ENCODE measurements at regions not wholly inside any gene's neighbourhood (a gene's known extent, or its start where the extent isn't known, plus 50 kb on each side); places are given as distances from the start of the nearest gene placed in this dataset.

GRCh38 chr1:58921342-58921741, 137.5 kb upstream of the JUN start:
- H3K4me1 Mint-ChIP-seq (ENCODE audit: low read depth), result peaks cover 13% of the 10 kb centered on the region
- H3K27me3 Mint-ChIP-seq (ENCODE audit: insufficient read depth), result peaks cover 4% of the 10 kb centered on the region
- no peak overlapping the region for H3K4me3 Mint-ChIP-seq
- H3K27ac Mint-ChIP-seq, result no peak overlapping the region
- no peak for DNase-seq
- no peaks in the 10 kb centered on the region; the same call in 1 of the 2 replicates for H3K9me3 Mint-ChIP-seq
- no peaks in the 10 kb centered on the region; the same call in 1 of the 2 replicates for H3K36me3 Mint-ChIP-seq (ENCODE audit: low read depth)
- TF ChIP-seq, protein P1, sequence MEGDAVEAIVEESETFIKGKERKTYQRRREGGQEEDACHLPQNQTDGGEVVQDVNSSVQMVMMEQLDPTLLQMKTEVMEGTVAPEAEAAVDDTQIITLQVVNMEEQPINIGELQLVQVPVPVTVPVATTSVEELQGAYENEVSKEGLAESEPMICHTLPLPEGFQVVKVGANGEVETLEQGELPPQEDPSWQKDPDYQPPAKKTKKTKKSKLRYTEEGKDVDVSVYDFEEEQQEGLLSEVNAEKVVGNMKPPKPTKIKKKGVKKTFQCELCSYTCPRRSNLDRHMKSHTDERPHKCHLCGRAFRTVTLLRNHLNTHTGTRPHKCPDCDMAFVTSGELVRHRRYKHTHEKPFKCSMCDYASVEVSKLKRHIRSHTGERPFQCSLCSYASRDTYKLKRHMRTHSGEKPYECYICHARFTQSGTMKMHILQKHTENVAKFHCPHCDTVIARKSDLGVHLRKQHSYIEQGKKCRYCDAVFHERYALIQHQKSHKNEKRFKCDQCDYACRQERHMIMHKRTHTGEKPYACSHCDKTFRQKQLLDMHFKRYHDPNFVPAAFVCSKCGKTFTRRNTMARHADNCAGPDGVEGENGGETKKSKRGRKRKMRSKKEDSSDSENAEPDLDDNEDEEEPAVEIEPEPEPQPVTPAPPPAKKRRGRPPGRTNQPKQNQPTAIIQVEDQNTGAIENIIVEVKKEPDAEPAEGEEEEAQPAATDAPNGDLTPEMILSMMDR (IDR thresholded peaks at IDR 0.05), result no peak

DNA sequence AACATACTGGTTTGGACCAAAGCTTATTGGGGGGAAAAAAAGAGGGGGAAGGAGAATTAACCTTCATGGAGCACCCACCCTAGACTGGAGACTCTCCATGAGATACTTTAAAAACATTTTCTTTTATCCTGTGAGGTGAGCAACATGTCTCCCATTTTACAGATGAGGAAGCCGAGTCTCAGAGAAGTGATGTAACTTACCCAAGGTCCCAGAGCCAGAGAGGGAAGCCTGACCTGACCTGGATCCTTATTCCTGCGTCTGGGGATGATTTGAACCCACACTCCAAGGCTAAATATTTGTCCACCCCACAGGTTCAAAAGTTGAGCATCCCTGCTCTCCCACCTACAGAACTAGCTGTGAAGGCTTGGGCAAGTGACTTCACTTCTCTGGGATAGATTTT, 137.9 kb upstream of the JUN start:
- H3K9me3 Mint-ChIP-seq, result no peaks in the 10 kb centered on the region; the same call in 1 of the 2 replicates
- peaks cover 4% of the 10 kb centered on the region for H3K27me3 Mint-ChIP-seq (ENCODE audit: insufficient read depth)
- TF ChIP-seq, protein P1 (IDR thresholded peaks at IDR 0.05), result no peak
- no peaks in the 10 kb centered on the region for H3K36me3 Mint-ChIP-seq (ENCODE audit: low read depth)
- no peak overlapping the region for H3K27ac Mint-ChIP-seq
- H3K4me1 Mint-ChIP-seq (ENCODE audit: low read depth), result peaks cover 9% of the 10 kb centered on the region
- no peak overlapping the region for H3K4me3 Mint-ChIP-seq
- no peak for DNase-seq

- Mint-ChIP-seq H3K27me3 (ENCODE audit: insufficient read depth) (peaks cover 4% of the 10 kb centered on the region), H3K36me3 (ENCODE audit: low read depth) (no peaks in the 10 kb centered on the region), H3K4me1 (ENCODE audit: low read depth) (peaks cover 13% of the 10 kb centered on the region), H3K9me3 (no peaks in the 10 kb centered on the region; the same call in 1 of the 2 replicates), H3K4me3 (no peak overlapping the region), H3K27ac (no peak overlapping the region)
- DNase-seq, result no peak
- TF ChIP-seq, protein P1 (IDR thresholded peaks at IDR 0.05), result no peak
Measured at GRCh38 chr1:58922302-58923089, 138.6 kb upstream of the JUN start.

DNA sequence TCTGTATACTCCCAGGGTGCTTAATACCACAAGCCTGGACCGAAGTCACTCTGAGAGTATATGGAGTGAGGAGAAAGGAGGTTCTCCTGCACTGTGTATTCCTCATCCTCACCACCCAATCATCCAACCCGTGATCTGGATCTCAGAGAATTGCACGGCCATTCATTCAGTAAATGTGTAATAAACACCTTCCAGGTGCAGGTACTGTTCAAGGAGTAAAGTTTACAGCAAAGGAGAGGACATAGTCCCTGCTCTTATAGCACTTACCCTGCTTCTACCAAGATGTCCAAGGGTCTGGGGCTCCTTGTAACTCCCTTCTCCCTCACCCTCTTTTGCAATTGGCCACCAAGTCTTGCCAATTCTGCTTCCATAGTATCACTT, 139.2 kb upstream of the JUN start:
- TF ChIP-seq, protein P1 (IDR thresholded peaks at IDR 0.05), result no peak
- no peak for DNase-seq
- Mint-ChIP-seq H3K4me1 (ENCODE audit: low read depth) (peaks cover 16% of the 10 kb centered on the region), H3K36me3 (ENCODE audit: low read depth) (no peaks in the 10 kb centered on the region), H3K9me3 (no peaks in the 10 kb centered on the region; the same call in 1 of the 2 replicates), H3K27me3 (ENCODE audit: insufficient read depth) (peaks cover 4% of the 10 kb centered on the region), H3K4me3 (no peak overlapping the region), H3K27ac (no peak overlapping the region)

- Mint-ChIP-seq H3K36me3 (ENCODE audit: low read depth) (no peaks in the 10 kb centered on the region), H3K27ac (no peak overlapping the region)
- TF ChIP-seq, protein P1 (IDR thresholded peaks at IDR 0.05), result no peak
Measured at GRCh38 chr1:58924016-58924565, 140.2 kb upstream of the JUN start.

More at GRCh38 chr1:58924016-58924565, 140.2 kb upstream of the JUN start:
- no peak for DNase-seq
- no peak overlapping the region for H3K4me3 Mint-ChIP-seq
- peaks cover 4% of the 10 kb centered on the region for H3K27me3 Mint-ChIP-seq (ENCODE audit: insufficient read depth)
- no peaks in the 10 kb centered on the region; the same call in 1 of the 2 replicates for H3K9me3 Mint-ChIP-seq
- peaks cover 20% of the 10 kb centered on the region for H3K4me1 Mint-ChIP-seq (ENCODE audit: low read depth)

Measured in HFFc6 (cell line).